GM18868 (cell line): ENCODE measurements at regions not wholly inside any gene's neighbourhood (a gene's known extent, or its start where the extent isn't known, plus 50 kb on each side); places are given as distances from the start of the nearest gene placed in this dataset.
A peak's percentile ranks its signal among the peaks of the same experiment; 100 is the strongest.

Experiments
- ATAC-seq: cut with Tn5 transposase; IDR thresholded peaks from one replicate; pipeline ENCODE4 v1.9.1; 2021; ENCODE audit warnings: mild to moderate bottlenecking, moderate library complexity; ENCODE audit not compliant: unreplicated experiment

- no peak for ATAC-seq
These were observed 65.2 kb upstream of the LNX1 start for GRCh38 chr4:53656421-53656981.

- peak; percentile 71 for ATAC-seq
These were observed 63.0 kb upstream of the LNX1 start for GRCh38 chr4:53654300-53654758.

GRCh38 chr4:53653484-53654053 lies 62.3 kb upstream of the LNX1 start:
- ATAC-seq, result peak; percentile 46

GRCh38 chr4:53651156-53651735 lies 60.0 kb upstream of the LNX1 start:
- no peak for ATAC-seq

- ATAC-seq, result no peak
These were observed 58.1 kb upstream of the LNX1 start for GRCh38 chr4:53649357-53649756.

- ATAC-seq, result no peak
These were observed 56.3 kb upstream of the LNX1 start for GRCh38 chr4:53647547-53647946.

GRCh38 chr4:53646795-53647194 lies 55.5 kb upstream of the LNX1 start:
- no peak for ATAC-seq

- no peak for ATAC-seq
These were observed 53.8 kb upstream of the LNX1 start for GRCh38 chr4:53645108-53645507.

GRCh38 chr4:53644607-53645006 lies 53.3 kb upstream of the LNX1 start:
- ATAC-seq, result peak; percentile 32
